ENCODE measurements at regions not wholly inside any gene's neighbourhood (a gene's known extent, or its start where the extent isn't known, plus 50 kb on each side); places are given as distances from the start of the nearest gene placed in this dataset.

GRCh38 chr4:110748071-110748470, 125.2 kb upstream of the PITX2 start:
- TF ChIP-seq EGR1 (IDR thresholded peaks at IDR 0.05) (no peak), RAD21 (IDR thresholded peaks at IDR 0.05; ENCODE audit: low read depth) (no peak), TCF12 (IDR thresholded peaks at IDR 0.05; ENCODE audit: low read depth) (no peak), REST (IDR thresholded peaks at IDR 0.05; ENCODE audit: low read depth) (no peak), EP300 (IDR thresholded peaks at IDR 0.05; ENCODE audit: borderline replicate concordance) (no peak), MAX (IDR thresholded peaks at IDR 0.05) (no peak)

All from Ishikawa (cell line).